Fibroblast of lung (primary cell): ENCODE measurements at regions not wholly inside any gene's neighbourhood (a gene's known extent, or its start where the extent isn't known, plus 50 kb on each side); places are given as distances from the start of the nearest gene placed in this dataset.

Source experiments
- EZH2 ChIP-seq: IDR thresholded peaks from 2 replicates; pipeline ENCODE4 v1.5.1; 2012; ENCODE audit warnings: low read length, control low read depth, mild to moderate bottlenecking; ENCODE audit errors: missing control alignments
- TF ChIP-seq, protein P1 (sequence below), 2 donors: IDR thresholded peaks in 1 of 2; conservative IDR thresholded peaks in 1 of 2; 1 replicate in 1 of 2; 2 replicates in 1 of 2; pipeline ENCODE4 v1.5.1; 2011 to 2012; ENCODE audit warnings: low read length in 2 of 2, control low read depth in 1 of 2, inconsistent platforms in 1 of 2, low read depth in 1 of 2, mild to moderate bottlenecking in 1 of 2

DNA sequence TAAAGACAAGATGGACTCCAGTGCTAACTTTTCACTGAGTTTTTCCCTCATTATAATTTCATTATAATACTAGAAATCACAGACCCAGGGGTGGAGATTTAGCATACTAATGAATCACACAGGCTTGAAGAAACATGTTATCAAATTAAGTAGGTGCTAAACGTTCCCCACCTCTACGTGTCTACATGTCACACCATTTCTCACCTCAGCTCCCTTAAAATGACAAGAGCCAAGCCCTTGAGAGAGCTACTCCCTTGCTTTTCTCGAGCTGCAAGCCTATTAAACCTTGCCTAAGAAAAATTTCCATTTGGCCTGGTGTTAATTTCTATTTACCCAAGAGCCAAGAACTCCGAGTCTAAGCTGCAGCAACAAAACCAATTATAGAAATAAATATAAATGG is 396.3 kb upstream of the NEGR1 start:
- TF ChIP-seq, protein P1, sequence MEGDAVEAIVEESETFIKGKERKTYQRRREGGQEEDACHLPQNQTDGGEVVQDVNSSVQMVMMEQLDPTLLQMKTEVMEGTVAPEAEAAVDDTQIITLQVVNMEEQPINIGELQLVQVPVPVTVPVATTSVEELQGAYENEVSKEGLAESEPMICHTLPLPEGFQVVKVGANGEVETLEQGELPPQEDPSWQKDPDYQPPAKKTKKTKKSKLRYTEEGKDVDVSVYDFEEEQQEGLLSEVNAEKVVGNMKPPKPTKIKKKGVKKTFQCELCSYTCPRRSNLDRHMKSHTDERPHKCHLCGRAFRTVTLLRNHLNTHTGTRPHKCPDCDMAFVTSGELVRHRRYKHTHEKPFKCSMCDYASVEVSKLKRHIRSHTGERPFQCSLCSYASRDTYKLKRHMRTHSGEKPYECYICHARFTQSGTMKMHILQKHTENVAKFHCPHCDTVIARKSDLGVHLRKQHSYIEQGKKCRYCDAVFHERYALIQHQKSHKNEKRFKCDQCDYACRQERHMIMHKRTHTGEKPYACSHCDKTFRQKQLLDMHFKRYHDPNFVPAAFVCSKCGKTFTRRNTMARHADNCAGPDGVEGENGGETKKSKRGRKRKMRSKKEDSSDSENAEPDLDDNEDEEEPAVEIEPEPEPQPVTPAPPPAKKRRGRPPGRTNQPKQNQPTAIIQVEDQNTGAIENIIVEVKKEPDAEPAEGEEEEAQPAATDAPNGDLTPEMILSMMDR (conservative IDR thresholded peaks at IDR 0.05 in 1 of 2, IDR thresholded peaks at IDR 0.05 in 1 of 2; ENCODE audit: low read depth in 1 of 2, low read length in 2 of 2): no peak
- TF ChIP-seq EZH2: no peak
